HG02588 (cell line): ENCODE measurements at regions not wholly inside any gene's neighbourhood (a gene's known extent, or its start where the extent isn't known, plus 50 kb on each side); places are given as distances from the start of the nearest gene placed in this dataset.

Experiments
- ATAC-seq: cut with Tn5 transposase; IDR thresholded peaks from one replicate; pipeline ENCODE4 v1.9.1; 2021; ENCODE audit warnings: mild to moderate bottlenecking, moderate library complexity; ENCODE audit not compliant: unreplicated experiment

DNA sequence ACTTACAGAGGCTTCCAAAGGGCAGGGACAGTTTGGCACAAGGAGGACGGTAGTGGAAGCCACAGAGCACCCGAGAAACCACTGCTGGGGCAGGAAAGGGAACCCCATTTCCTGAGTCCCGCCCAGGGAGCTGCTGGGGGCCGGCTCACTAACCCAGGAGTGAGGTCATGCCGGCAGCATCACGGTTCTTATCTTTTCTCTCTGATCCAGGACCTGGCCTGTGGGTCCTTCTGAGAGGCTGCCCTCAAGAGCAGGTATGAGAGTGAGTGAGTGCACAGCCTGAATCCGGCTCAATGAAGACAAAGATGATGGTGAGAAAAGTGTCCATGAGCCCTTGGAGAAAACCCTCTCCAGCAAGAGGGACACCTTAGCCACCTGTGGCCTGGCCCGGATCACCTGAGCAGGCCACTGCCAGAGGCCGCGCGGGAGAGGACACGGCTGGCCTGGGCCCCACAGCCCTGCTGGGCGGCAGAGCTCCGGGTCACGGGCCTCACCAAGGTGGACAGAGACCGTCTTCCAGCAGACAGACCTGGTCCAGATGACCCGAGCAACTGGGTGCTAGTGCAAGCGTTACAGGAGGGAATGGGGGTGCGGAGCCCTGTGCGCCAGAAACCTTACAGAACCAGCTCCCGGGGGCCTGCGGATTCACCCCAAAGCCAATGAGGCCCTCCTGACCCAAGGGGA lies 94.9 kb downstream of the RIPK4 start:
- ATAC-seq: no peak

DNA sequence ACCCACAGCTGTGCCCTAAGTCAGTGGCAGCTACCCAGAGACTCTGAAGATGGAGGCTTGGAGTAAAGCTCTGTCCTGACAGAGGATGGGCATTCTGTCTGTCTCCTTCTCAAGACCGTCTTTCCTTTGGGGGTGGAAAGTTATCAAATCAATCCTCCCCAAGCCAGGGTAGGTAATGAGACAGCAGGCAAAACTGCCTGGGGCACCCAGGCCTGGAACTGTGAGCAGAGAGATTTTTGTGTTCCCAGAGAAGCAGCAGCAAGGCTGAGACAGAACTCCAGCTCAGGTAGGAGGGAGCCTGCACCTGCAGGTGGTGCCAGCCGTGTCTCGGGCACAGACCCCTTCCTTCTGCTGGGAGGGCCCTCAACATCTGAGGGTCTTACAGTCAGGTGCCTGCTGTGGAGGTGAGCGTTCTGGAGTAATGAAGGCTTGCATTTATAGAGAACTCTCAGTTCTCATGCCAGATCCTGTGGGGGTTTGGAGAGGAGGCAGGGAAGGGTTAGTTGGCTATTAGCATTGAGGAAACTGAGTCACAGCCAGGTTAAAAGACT lies 95.6 kb downstream of the RIPK4 start:
- no peak for ATAC-seq

DNA sequence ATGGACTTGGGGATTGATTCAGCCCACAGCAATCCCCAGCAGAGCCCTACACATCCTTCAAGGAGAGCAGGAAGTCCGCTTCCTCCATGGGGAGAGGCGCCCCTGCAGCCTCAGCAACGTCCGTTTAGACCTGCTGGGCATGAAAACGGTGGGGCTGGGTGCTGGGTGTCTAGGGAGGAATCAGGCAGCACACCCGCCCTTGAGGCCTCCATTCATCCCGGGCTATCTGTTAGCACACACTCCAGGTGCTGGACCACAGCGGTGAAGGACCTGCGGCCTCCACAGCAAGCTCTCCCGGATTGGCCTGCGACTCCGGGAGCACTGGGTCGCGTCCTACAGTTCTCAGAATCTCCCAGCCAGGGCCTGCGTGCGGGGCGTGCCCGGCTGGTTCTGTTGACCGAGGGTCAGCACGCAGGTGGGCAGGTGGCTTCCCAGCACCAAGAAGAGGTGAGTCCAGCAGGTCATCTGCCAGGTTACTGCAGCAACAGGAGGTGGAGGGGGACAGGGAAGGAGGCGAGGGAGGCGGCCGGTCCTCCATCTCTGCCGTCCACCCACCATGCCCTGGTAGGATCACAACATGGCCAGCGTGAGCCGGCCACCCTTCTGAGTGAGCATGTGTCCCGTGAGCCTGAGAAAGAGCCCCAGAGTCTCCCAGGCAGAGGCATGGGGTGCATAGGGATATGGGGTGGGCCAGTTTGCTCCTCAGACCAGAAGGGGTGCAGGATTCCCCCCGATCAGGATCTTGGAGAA lies 96.6 kb downstream of the RIPK4 start:
- no peak for ATAC-seq

DNA sequence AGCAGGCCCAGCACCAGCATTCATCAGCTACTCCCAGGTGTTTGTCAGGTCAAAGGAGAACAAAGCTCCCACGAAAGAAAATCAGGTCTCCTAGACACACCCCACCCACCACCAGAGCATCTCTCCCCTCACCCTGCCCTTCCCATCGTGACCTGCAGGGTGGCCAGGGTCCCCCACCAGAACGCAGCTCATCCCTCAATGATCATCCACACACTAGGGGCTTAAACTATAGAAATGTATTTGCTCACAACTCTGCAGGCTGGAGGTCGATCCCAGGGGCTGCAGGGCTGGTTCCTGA lies 97.4 kb downstream of the RIPK4 start:
- no peak for ATAC-seq

DNA sequence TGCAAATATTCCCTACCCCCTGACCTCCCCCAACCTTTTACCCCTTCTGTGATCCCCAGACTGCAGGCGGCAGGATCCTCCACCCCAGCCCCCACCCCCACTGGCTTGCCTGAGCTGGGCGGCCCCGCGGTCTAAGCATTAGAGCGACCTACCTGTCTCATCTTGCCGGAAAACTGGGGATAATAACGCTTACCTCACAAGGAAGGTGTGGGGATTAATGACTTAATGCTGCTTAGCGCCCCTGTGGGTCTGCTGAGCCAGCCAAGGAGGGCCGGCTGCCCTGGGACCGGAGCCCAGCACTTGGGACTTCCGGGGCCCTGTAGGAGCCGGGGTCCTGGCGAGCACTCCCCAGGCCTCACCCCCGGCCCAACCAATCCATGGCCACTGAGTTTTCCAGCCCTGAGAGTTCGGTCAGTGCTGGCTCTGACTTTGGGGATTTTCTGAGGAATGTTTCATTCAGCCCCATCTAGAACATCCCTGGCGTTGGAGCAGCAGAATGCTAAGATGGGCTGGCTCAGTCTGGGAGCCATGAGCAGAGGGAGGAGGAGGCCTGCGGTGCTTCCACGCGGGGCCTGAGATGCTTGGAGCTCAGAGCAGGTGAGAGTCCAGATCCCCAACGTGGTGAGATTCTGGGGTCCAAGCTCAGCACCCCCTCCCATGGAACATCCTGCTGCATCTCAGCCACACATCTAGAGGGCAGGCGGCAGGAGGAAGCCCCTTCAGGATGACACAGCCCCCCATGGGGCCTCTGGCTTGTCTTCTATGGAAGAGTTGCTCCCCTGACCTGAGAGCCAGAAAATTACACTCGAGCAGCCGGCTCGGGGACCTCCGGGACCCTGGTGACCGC lies 97.9 kb downstream of the RIPK4 start:
- no peak for ATAC-seq

DNA sequence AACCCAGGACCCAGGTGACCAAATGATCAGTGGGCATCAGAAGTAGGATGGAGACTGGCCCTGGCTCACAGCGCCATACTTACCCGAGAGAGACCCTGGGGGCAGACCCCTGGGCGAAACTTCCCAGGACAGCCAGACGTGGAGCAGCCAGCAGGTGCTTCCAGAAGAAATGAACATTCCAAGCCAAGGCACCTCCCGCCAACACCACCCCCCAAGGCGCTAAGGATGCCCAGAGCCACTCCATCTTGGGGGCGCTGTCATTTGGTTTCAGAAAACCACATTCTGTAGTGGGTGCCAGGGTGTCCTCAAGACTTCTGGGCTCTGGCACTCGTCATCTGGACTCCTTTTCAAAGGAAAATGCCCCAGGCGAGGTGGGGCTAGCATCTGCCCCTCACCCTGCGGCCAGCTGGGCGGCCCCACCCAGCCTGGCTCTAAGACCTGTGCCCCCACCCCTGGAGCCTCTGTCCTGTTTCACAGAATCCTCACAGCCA lies 98.8 kb downstream of the RIPK4 start:
- ATAC-seq: no peak

DNA sequence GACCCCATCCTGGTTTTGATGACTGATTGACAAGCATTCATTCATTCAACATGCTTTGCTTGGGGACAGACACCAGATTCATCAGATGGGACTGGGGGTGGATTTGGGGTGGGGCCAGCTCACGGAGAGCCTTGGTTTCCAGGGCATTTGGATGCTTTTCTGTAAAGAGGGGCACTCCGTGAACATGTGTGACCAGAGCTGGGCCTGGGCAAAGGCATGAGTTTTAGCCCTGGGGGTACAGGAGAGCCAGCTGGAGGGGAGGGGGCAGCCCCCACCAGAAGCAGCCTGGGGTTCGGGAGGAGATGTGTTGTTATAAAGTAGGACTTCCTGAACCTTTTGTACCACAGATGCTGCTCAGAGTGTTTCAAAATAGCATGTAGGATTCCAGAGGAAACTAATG lies 99.7 kb downstream of the RIPK4 start:
- ATAC-seq: no peak

DNA sequence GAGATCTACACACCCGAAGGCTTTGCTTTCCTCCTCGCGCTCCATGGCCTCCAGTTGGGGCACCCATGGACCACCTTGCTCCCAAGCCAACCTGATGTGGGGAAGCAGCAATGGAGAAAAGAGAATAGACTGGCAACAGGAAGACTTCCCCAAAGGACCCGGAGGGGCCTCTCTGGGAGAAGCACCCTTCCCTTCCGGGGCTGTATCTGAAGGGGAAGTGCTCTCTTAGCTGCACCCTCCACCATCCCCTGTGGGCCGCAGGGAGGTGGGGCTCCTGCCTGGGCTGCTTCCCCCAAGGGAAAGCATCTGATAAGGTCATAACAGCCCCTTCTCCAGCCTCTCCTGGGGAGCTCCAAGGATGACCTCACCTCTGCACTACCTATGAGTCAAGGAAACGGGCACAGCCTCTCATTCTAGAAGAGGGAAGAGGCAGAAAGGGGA lies 100.2 kb downstream of the RIPK4 start:
- no peak for ATAC-seq

DNA sequence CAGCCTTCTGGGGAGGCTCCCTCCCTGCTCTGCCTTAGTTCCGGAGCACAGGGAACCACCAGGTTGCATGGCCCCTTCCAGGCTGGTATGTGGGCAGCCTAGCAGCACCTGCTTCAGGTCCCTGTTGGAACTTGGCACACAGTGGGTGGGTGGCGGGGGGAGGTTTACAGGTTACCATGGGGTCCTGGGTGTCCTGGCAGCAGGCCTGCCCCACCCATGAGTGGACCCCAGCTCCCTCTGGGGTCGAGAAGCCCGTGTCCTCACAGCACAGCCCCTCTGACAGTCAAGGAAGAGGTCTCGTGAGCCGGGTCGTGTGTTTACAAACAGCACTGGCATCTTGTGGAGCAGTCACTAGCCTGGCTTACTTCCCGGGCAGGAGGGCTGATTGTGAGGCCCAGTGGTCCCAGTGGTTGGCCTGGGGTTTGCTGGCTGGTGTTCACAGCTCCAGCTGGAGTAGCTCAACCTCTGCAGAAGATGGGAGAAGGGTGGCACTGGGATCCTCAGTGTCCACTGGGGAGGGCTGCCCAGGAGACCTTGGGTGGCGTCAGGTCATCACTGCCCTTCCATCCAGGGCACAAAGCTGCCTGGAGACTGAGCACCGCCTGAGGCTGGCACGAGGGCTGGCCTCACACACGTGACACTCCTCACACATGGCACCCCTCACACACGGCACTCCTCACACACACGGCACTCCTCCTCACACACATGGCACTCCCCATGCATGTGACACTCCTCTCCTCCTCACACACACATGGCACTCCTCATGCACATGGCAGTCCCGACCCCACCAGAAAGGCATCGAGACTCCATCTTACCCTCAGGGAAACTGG lies 100.9 kb downstream of the RIPK4 start:
- no peak for ATAC-seq

DNA sequence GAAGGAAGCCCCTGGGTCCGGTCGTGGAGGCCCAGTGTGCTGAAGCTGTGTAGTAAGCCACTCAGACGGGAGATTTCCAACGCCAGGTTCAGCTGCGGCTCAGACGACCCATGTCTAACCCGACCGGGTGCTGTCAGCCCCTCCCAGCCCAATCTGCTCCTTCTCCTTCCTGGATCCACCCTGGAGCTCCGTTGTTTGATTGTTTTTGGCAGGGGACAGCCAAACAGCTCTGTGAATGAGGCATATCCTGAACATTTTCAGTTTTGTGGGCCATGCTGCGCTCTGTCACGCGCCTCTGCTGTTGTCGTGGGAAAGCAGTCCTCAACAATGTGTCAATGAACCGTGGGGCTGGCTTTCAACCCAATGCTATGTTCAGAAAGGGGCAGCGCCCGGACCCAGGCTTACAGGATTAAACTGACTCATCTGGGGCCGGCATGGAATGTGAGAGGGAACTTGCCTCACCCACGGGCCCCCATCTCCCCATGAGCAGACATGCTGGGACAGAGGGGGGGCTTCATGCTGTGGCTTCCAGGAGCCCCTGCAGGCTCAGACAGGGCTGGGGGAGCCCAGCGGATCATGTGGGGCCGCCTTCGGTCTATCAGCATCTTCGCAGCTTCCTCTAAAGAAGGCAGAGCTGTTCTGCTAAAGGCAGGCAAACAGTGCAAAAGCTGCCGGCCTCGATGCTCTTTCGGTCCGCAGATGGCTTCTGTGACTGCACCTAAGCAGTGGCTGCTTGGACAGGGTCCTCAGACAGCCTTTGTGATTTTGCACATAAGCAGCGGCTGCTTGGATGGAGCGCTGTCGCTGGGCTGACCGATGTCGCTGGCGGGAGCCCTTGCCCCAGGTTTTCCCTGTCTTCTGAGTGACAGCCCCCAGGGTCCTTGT lies 101.7 kb downstream of the RIPK4 start:
- ATAC-seq: no peak

DNA sequence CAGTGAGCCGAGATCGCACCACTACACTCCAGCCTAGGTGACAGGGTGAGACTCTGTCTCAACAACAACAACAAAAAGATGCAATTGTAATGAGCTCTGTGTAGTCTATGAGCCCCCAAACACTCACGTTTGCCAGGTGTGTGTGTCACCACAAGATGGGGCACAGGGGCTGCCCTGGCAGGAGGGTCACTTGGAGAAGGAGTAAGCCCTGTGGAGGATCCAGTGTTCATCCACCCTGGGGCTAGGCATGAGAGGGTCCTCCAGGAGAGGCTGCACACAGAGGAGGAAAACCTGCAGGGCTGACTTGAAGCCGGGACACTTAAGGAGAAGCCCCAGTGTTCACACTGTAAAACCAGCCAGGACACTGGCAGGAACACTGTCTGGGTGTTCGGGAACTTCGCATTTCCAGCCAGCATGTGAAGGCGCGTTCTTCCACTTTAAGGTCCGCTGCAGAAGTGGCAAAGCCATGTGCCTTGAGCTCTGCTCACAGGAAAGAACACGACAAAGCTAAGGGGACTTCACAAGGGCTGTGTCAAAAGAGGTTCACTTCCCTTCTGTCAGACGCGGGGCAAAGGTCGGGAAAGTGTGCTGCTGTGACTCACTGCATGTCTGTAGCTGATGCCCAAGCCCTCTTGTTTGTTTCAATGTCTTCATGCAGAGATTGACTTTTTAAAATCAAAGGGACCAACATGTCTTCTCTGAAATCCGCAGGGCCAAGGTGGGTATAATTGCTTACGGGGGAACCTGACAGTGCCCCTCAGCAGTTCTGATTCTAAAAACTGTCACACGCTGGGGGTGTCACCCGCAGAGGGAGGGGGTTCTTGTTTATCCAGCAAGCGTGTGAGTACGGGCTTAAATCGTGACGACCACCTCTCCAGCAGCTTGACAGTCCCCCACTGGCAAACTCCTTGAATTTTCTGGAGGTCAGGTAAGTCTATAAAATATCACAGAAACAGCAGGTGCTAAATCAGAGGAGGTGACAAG lies 102.8 kb downstream of the RIPK4 start:
- ATAC-seq: no peak

DNA sequence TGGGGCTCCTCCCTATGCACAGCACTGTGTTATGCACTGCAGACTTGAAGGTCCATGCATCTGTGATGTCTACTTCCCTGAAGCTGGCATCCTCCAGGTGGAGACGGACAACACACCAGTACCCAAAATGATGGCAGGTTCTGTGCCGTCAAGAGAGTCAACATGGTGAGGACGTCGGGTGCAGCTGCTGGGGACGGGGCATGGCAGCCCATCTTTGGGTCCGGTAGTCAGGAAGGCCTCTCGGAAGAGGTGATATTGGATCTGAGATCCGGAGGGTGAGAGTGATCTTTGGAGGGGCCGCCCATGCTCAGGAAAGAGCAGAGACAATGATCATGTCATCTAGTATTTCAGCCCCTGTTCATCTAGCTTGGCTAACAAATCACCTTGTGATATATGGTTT lies 104.1 kb downstream of the RIPK4 start:
- ATAC-seq: no peak

DNA sequence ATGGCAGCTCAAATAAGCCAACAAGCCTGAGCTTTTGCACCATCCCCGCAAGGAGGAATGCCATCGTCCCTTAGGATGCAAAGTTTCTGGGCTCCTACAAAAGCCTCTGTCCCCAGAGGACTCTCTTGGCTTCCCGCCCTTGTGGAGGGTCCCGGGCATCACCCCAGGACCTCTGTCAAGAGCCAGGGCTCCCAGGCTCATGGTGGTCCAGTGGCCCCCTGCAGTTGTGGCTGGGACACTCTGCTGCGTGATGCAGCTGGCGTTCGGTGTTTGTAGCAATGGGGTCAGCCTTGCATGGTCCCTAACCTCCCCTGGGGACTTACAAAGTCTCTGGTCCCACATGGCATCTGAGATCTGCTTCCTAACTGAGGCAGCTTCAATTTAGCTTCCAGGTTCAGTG lies 104.7 kb downstream of the RIPK4 start:
- no peak for ATAC-seq

DNA sequence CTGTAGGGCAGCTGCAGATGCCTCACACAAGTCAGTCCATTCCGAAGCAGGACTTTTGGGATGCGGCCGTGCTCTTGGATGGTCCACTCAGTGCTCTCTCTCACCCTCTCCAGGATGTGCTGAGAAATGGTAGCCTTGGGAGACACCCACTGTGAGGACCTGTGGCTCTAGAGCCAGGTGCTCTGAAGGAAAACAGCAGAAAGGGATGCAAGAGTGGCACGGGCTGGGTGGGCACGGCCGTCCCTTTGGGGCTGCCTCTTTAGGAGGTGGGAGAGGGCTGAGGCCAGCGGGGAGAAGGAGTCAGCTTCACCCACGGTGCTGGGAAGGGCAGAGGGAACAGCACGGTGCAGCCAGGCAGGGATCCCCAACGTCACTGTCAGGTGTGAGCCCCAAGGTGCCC lies 106.1 kb downstream of the RIPK4 start:
- no peak for ATAC-seq

DNA sequence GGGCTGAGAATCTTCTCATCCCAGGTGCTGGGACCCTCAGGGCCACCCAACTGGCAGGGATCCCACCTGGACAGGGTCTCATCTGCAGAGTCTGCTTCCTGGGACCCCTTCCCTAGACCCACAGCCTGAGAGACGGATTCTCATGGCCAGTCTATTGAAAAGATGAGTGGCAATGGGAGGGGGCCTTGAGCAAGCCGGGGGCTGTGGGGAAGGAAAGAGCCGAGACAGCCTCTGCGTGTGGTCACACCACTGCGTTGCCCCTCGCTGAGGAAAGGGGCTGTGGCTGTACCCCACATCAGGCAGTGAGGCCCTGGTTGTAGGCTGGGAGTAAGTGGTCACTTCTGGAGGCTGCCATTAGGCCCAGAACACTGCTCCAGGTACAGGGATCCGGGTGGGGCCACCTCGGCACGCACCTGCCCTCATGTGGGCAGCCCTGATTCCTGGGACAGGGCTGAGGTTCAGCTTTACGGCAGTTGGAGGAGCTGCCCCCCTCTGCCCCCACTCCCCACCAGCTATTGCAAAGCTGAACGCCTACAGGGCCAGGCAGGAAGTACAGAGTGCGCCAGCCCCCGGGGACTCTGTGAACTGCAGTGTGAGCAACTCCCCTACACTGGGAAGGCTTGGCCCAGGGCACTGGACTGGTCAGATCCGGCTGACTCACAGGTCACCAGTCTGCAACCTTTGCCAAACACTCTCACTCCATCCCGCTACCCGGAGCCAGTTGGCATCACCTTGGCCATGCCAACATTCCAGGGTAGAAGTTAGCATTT lies 106.9 kb downstream of the RIPK4 start:
- no peak for ATAC-seq

DNA sequence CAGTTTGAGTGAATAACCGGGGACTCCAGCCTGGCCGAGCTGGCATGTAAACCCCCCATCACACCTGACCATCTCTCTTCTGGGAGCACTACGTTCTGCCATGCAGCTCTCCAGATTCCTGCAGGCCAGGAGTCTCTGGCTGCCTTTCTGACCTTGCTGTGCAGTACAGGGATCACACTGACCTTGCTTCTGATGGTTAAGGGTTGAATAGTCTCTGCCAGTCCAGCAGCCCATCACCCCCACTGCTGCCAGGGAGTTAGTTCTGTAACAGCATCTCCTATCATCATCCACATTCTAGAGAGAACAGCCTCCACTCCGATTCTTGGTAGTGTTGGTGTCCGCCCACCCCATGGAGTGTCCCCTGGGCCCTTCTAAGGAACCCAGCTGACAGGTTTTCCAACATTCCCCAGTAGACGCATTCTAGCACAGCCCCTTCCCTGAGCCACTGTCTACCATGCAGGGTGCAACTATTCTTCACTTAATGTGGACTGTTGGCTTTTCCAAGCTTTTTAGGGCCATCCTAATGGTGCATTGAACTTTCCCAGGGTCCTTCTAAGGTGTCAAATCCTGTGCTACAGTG lies 109.8 kb downstream of the RIPK4 start:
- no peak for ATAC-seq

DNA sequence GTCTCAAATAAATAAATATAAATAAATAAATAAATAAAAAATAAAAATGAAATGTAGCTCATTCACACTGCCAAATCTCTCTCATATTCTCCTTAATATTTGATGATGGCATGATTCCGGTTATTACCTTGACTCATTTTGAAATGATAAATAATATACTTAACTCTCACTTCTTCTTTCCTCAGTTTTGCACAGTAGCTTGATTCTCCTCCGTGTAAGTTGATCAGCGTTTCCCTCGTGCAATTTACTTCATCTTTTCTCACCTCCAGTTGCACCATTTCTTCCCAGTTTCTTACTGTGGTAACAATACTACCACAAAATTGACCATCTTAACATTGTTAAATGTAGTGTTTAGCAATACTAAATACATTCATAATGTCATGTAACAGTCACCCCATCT lies 111.6 kb downstream of the RIPK4 start:
- ATAC-seq: no peak
